LNCaP clone FGC (cell line): ENCODE measurements at regions not wholly inside any gene's neighbourhood (a gene's known extent, or its start where the extent isn't known, plus 50 kb on each side); places are given as distances from the start of the nearest gene placed in this dataset.

Source experiments
- DNase-seq: peaks from one replicate; pipeline ENCODE4 v3.0.0-alpha.2; 2011; ENCODE audit warnings: low read depth
- H3K4me3 ChIP-seq: 2 replicates; pipeline ENCODE4 v1.5.1; 2011; ENCODE audit warnings: mild to moderate bottlenecking, low read depth, low read length, control low read depth
- TF ChIP-seq, protein P1 (sequence below): IDR thresholded peaks from 2 replicates; pipeline ENCODE4 v1.5.1; 2012; ENCODE audit warnings: mild to moderate bottlenecking; ENCODE audit not compliant: control insufficient read depth, insufficient read depth; ENCODE audit errors: extremely low read depth

DNA sequence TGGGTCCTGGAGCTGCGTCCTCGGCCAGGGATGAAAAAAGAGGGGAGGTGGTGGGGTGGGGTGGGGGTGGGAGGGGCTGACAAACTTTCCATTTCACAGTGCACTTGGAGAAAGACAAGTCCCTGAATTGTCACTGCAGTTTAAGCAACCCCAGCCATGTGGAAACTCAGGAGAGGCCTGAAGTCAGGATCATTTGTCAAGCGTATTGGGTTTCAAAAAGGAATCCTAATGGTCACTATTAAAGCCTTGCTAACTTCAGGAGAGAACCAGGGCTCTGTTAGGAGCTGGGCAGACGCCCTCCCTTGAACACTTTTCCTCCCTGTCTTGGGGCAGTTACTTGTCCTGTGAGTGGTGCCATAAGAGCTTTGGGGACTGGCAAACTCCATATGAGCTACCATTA, 159.9 kb downstream of the FNDC1 start:
- no peak overlapping the region for H3K4me3 ChIP-seq
- no peak for DNase-seq
- TF ChIP-seq, protein P1, sequence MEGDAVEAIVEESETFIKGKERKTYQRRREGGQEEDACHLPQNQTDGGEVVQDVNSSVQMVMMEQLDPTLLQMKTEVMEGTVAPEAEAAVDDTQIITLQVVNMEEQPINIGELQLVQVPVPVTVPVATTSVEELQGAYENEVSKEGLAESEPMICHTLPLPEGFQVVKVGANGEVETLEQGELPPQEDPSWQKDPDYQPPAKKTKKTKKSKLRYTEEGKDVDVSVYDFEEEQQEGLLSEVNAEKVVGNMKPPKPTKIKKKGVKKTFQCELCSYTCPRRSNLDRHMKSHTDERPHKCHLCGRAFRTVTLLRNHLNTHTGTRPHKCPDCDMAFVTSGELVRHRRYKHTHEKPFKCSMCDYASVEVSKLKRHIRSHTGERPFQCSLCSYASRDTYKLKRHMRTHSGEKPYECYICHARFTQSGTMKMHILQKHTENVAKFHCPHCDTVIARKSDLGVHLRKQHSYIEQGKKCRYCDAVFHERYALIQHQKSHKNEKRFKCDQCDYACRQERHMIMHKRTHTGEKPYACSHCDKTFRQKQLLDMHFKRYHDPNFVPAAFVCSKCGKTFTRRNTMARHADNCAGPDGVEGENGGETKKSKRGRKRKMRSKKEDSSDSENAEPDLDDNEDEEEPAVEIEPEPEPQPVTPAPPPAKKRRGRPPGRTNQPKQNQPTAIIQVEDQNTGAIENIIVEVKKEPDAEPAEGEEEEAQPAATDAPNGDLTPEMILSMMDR, result no peak

DNA sequence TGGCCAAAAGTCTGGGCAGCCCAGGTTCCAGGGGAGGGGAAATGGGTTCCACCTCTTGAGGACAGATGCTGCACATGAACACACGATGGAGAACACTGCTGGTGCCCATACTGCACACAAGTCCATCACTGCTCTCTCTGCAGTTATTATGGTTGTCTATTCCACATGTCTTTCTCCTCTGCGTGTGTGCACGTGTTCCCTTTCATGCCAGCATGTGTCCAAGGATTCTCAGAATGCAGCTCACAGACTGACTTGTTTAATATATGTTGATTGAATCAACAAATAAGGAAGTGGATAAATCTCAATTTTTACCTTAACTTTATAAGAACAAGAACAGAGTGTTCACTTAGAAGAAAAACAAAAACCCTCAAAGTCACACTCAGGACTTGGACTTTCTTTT, 158.9 kb downstream of the FNDC1 start:
- no peak for DNase-seq
- H3K4me3 ChIP-seq, result no peak overlapping the region
- TF ChIP-seq, protein P1, result no peak

DNA sequence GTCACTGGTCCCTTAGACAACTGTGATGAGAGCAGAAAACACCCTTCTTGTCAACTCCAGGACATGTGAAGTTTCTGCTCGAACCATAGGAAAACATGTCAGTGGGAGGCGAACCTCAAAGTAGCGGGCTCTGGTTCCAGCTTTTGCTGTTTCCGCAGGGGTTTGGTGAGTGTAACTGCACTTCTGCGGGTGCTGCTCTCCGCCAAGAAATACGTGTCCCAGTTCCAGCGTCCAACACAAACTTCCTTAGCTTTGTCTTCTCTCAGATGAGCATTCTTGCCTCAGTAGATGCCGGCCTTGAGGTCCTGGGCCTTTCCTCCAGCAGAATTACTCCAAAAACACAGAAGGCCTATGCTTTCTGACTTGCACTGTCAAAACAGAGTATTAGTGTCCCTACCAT, 156.3 kb downstream of the FNDC1 start:
- no peak for DNase-seq
- TF ChIP-seq, protein P1, result no peak
- no peak overlapping the region for H3K4me3 ChIP-seq

DNA sequence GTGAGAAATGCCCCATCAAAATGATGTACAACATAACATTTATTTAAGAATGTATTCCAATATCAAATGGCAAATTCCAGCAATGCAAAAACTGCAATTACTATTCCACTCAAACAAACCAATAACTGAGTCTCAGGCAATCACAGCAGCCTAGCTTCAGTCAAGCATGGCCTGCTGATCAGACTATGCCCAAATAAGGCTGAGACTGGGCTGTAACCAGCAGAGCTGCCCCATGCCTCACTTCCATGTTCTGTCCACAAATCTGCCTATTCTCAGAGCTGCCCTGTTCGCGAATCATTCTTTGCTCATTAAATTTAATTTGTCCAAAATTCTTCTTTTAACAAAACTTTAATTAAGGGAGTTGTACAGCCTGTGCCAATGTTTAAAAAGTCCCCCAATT, 155.4 kb downstream of the FNDC1 start:
- TF ChIP-seq, protein P1, result no peak
- DNase-seq, result no peak
- H3K4me3 ChIP-seq, result no peak overlapping the region
